IMR-90 (cell line): ENCODE measurements at regions not wholly inside any gene's neighbourhood (a gene's known extent, or its start where the extent isn't known, plus 50 kb on each side); places are given as distances from the start of the nearest gene placed in this dataset.

ENCODE experiments used
- ATAC-seq: fragments of 200-7000 bp; cut with Tn5 transposase; 2 replicates; pipeline ENCODE4 v1.9.1; 2020; ENCODE audit warnings: low read depth, mild to moderate bottlenecking, moderate library complexity
- BruUV-seq: library from RNA; stranded (reverse); fragments of 400-500 nt; replicated peaks from 2 replicates; lab custom pipeline; 2021; lab: Mats Ljungman, UMichigan
- CTCF ChIA-PET: fragments of 300-600 bp; formaldehyde crosslinking; extraction: SDS; loops from one replicate; lab custom pipeline; 2021; ENCODE audit warnings: antibody characterized with exemption; lab: Yijun Ruan, JAX
- POLR2A ChIA-PET: fragments of 300-600 bp; sonication (Branson Sonifier 250); formaldehyde crosslinking; loops from one replicate; lab custom pipeline; 2022; ENCODE audit warnings: antibody characterized with exemption; ENCODE audit not compliant: unreplicated experiment; lab: Charles Lee
- DNase-seq: peaks from one replicate; pipeline ENCODE4 v3.0.0; 2013
- H2AFZ ChIP-seq: replicated peaks from 2 replicates; pipeline ENCODE3; 2013; ENCODE audit warnings: low read length, mild to moderate bottlenecking; ENCODE audit not compliant: poor library complexity
- H2AK5ac ChIP-seq: 2 replicates; pipeline ENCODE4 v1.6.1; 2013; ENCODE audit warnings: low read depth, low read length, inconsistent platforms
- H2AK9ac ChIP-seq: replicated peaks from 2 replicates; pipeline ENCODE3; 2013; ENCODE audit warnings: mild to moderate bottlenecking, low read depth, low read length, moderate library complexity; ENCODE audit not compliant: poor library complexity
- H2BK120ac ChIP-seq: 2 replicates; pipeline ENCODE4 v1.6.1; 2013; ENCODE audit warnings: low read depth, low read length, inconsistent platforms
- H2BK15ac ChIP-seq: 3 replicates; pipeline ENCODE4 v1.6.1; 2013; ENCODE audit warnings: low read depth, low read length, inconsistent platforms
- H2BK20ac ChIP-seq: 2 replicates; pipeline ENCODE4 v1.6.1; 2013; ENCODE audit warnings: low read depth, mild to moderate bottlenecking, inconsistent platforms, low read length, moderate library complexity
- H2BK5ac ChIP-seq: 2 replicates; pipeline ENCODE4 v1.6.1; 2013; ENCODE audit warnings: mild to moderate bottlenecking, low read depth, low read length, inconsistent platforms; ENCODE audit not compliant: poor library complexity, severe bottlenecking
- H3K14ac ChIP-seq: replicated peaks from 2 replicates; pipeline ENCODE4 v1.6.1; 2013; ENCODE audit warnings: low read depth, low read length, inconsistent platforms
- H3K18ac ChIP-seq: 2 replicates; pipeline ENCODE4 v1.6.1; 2013; ENCODE audit warnings: low read depth, low read length, control low read depth
- H3K23ac ChIP-seq: 2 replicates; pipeline ENCODE4 v1.6.1; 2013; ENCODE audit warnings: low read depth, low read length, inconsistent platforms
- H3K27ac ChIP-seq: 2 replicates; pipeline ENCODE4 v1.5.1; 2013; ENCODE audit warnings: mild to moderate bottlenecking, control low read depth, low read length; ENCODE audit not compliant: insufficient read depth
- H3K27me3 ChIP-seq: 2 replicates; pipeline ENCODE4 v1.6.1; 2013; ENCODE audit warnings: low read length; ENCODE audit not compliant: control insufficient read depth, insufficient read depth
- H3K36me3 ChIP-seq: 2 replicates; pipeline ENCODE4 v1.6.1; 2013; ENCODE audit warnings: low read length, mixed read lengths; ENCODE audit not compliant: control insufficient read depth, insufficient read depth
- H3K4ac ChIP-seq: 2 replicates; pipeline ENCODE4 v1.6.1; 2013; ENCODE audit warnings: low read depth, low read length, inconsistent platforms
- H3K4me1 ChIP-seq: 2 replicates; pipeline ENCODE4 v1.6.1; 2013; ENCODE audit warnings: low read length, mixed read lengths; ENCODE audit not compliant: control insufficient read depth, insufficient read depth
- H3K4me2 ChIP-seq: 2 replicates; pipeline ENCODE4 v1.6.1; 2013; ENCODE audit warnings: low read depth, mild to moderate bottlenecking, control low read depth, low read length, moderate library complexity
- H3K4me3 ChIP-seq: 2 replicates; pipeline ENCODE4 v1.5.1; 2013; ENCODE audit warnings: low read depth, mild to moderate bottlenecking, control low read depth, low read length, moderate library complexity; ENCODE audit not compliant: insufficient read depth
- H3K56ac ChIP-seq: 2 replicates; pipeline ENCODE4 v1.6.1; 2013; ENCODE audit warnings: low read length, inconsistent platforms; ENCODE audit not compliant: insufficient read depth; ENCODE audit errors: extremely low read depth
- H3K79me1 ChIP-seq, 2 experiments: 2 replicates each; pipeline ENCODE4 v1.6.1; 2013; ENCODE audit warnings: low read length in 2 of 2, inconsistent platforms in 1 of 2, low read depth in 1 of 2
- H3K9ac ChIP-seq: 2 replicates; pipeline ENCODE4 v1.6.1; 2013; ENCODE audit warnings: low read depth, low read length, control low read depth
- H3K9me1 ChIP-seq: 2 replicates; pipeline ENCODE4 v1.6.1; 2013; ENCODE audit warnings: low read length, inconsistent platforms; ENCODE audit not compliant: insufficient read depth
- H3K9me3 ChIP-seq: 2 replicates; pipeline ENCODE4 v1.6.1; 2013; ENCODE audit warnings: low read length; ENCODE audit not compliant: control insufficient read depth, insufficient read depth
- H4K20me1 ChIP-seq: 2 replicates; pipeline ENCODE4 v1.6.1; 2013; ENCODE audit warnings: low read length, inconsistent platforms; ENCODE audit not compliant: insufficient read depth
- H4K5ac ChIP-seq: 2 replicates; pipeline ENCODE4 v1.6.1; 2013; ENCODE audit warnings: mild to moderate bottlenecking, low read depth, low read length, control low read depth
- H4K8ac ChIP-seq, 2 experiments: 2 replicates each; pipeline ENCODE4 v1.6.1; 2013; ENCODE audit warnings: low read depth in 2 of 2, low read length in 2 of 2, control low read depth in 1 of 2, inconsistent platforms in 1 of 2
- H4K91ac ChIP-seq: 2 replicates; pipeline ENCODE4 v1.6.1; 2013; ENCODE audit warnings: low read depth, low read length, inconsistent platforms; ENCODE audit not compliant: insufficient read depth
- BHLHE40 ChIP-seq: fragments of 150-350 bp; IDR thresholded peaks from 2 replicates; pipeline ENCODE4 v1.6.1; 2016; ENCODE audit warnings: mild to moderate bottlenecking, low read depth, low read length
- CEBPB ChIP-seq: IDR thresholded peaks from 2 replicates; pipeline ENCODE4 v1.6.1; 2012; ENCODE audit warnings: low read depth, low read length, improper control_type of control experiment
- CHD1 ChIP-seq: IDR thresholded peaks from 2 replicates; pipeline ENCODE4 v1.6.1; 2012; ENCODE audit warnings: low read depth, low read length, improper control_type of control experiment
- CTCF ChIP-seq: conservative IDR thresholded peaks from 2 replicates; pipeline ENCODE4 v1.5.1; 2012; ENCODE audit warnings: mild to moderate bottlenecking, low read depth, low read length, improper control_type of control experiment
- FOS ChIP-seq: fragments of 150-350 bp; IDR thresholded peaks from 2 replicates; pipeline ENCODE4 v1.6.1; 2016; ENCODE audit warnings: low read depth, low read length
- MAFK ChIP-seq: IDR thresholded peaks from 2 replicates; pipeline ENCODE4 v1.6.1; 2012; ENCODE audit warnings: low read depth, low read length, improper control_type of control experiment
- MAZ ChIP-seq: IDR thresholded peaks from 2 replicates; pipeline ENCODE4 v1.6.1; 2012; ENCODE audit warnings: low read depth, mild to moderate bottlenecking, low read length, improper control_type of control experiment, moderate library complexity, borderline replicate concordance
- MXI1 ChIP-seq: IDR thresholded peaks from 2 replicates; pipeline ENCODE4 v1.6.1; 2012; ENCODE audit warnings: low read depth, mild to moderate bottlenecking, low read length, moderate library complexity, borderline replicate concordance
- NFE2L2 ChIP-seq: fragments of 150-350 bp; IDR thresholded peaks from 2 replicates; pipeline ENCODE4 v1.6.1; 2016; ENCODE audit warnings: low read depth, mild to moderate bottlenecking, low read length
- POLR2A ChIP-seq: IDR thresholded peaks from 2 replicates; pipeline ENCODE4 v1.6.1; 2012; ENCODE audit warnings: mild to moderate bottlenecking, low read depth, low read length
- RAD21 ChIP-seq: IDR thresholded peaks from 2 replicates; pipeline ENCODE4 v1.6.1; 2012; ENCODE audit warnings: low read length, improper control_type of control experiment
- RCOR1 ChIP-seq: IDR thresholded peaks from 2 replicates; pipeline ENCODE4 v1.6.1; 2012; ENCODE audit warnings: mild to moderate bottlenecking, low read length, improper control_type of control experiment; ENCODE audit not compliant: insufficient replicate concordance
- RFX5 ChIP-seq: IDR thresholded peaks from 2 replicates; pipeline ENCODE4 v1.8.0; 2012; ENCODE audit warnings: low read depth, mild to moderate bottlenecking, low read length, moderate library complexity
- SMC3 ChIP-seq: fragments of 150-350 bp; IDR thresholded peaks from 2 replicates; pipeline ENCODE4 v1.6.1; 2016; ENCODE audit warnings: low read depth, mild to moderate bottlenecking, antibody characterized with exemption, low read length, moderate library complexity
- WGBS, 2 experiments: methylation state at CpG; one replicate each; pipeline versions ENCODE4 v1.1.5 to v1.1.7; 2013; ENCODE audit warnings: missing lambda C conversion rate in 2 of 2; ENCODE audit not compliant: insufficient read length in 1 of 2; ENCODE audit errors: extremely low coverage in 2 of 2; 5-methylcytosine and 5-hydroxymethylcytosine counted together
- dilution Hi-C: fragments of 300-500 bp; cut with HindIII; formaldehyde crosslinking; loops from one replicate; pipeline ENCODE4 v1.14.3; 2018; ENCODE audit warnings: low sequenced_read_pairs; ENCODE audit not compliant: unreplicated experiment
- in situ Hi-C: fragments of 300-500 bp; cut with MboI; formaldehyde crosslinking; loops from 3 replicates; pipeline ENCODE4 v1.14.3; 2019; ENCODE audit warnings: low sequenced_read_pairs, inconsistent platforms, mixed read lengths
- intact Hi-C: fragments of 100-400 bp; cut with micrococcal nuclease; formaldehyde crosslinking; loops from 2 replicates; pipeline ENCODE4 v1.10.0; 2022
- TF ChIP-seq, protein P1 (sequence below): fragments of 150-350 bp; IDR thresholded peaks from 2 replicates; pipeline ENCODE4 v1.6.1; 2017; ENCODE audit warnings: mild to moderate bottlenecking, antibody characterized with exemption, low read length, low read depth
- TF ChIP-seq, protein P2 (sequence below): fragments of 150-350 bp; IDR thresholded peaks from 2 replicates; pipeline ENCODE4 v1.6.1; 2016; ENCODE audit warnings: low read depth, mild to moderate bottlenecking, low read length, moderate library complexity, borderline replicate concordance

- in situ Hi-C loops = no loop called here
- Histone ChIP-seq H3K23ac (no peak overlapping the region), H3K9ac (no peak overlapping the region), H4K5ac (no peak overlapping the region), H3K4ac (no peak overlapping the region), H3K56ac (no peak overlapping the region), H2BK20ac (no peak overlapping the region), H2BK5ac (no peak overlapping the region), H2AK5ac (no peak overlapping the region), H3K14ac (no peak overlapping the region), H3K36me3 (no peaks in the 10 kb centered on the region), H4K91ac (no peak overlapping the region), H3K9me3 (peaks cover 6% of the 10 kb centered on the region; the same call in 1 of the 2 replicates), H3K4me2 (no peak overlapping the region), H3K18ac (no peak overlapping the region), H3K79me1 (no peaks in the 10 kb centered on the region), H2AK9ac (no peak overlapping the region), H3K9me1 (no peaks in the 10 kb centered on the region), H3K27ac (no peak overlapping the region), H4K20me1 (no peaks in the 10 kb centered on the region), H2AFZ (no peak overlapping the region), H3K4me1 (no peaks in the 10 kb centered on the region), H4K8ac (no peak overlapping the region), H3K27me3 (no peaks in the 10 kb centered on the region), H2BK15ac (no peak overlapping the region), H3K4me3 (no peak overlapping the region), H2BK120ac (no peak overlapping the region)
- ATAC-seq (no peak), DNase-seq (no peak)
- POLR2A ChIA-PET = no interaction called here
- no CpG with 5 or more reads among the region's 1 CpG for whole genome bisulfite sequencing, 2 experiments
- dilution Hi-C loops = no loop called here
- TF ChIP-seq MXI1 (no peak), RFX5 (no peak), CHD1 (no peak), MAZ (no peak), SMC3 (no peak), FOS (no peak), MAFK (no peak), RAD21 (no peak), NFE2L2 (no peak), CTCF (no peak), RCOR1 (no peak), POLR2A (no peak), CEBPB (no peak), BHLHE40 (no peak)
- TF ChIP-seq, protein P1, sequence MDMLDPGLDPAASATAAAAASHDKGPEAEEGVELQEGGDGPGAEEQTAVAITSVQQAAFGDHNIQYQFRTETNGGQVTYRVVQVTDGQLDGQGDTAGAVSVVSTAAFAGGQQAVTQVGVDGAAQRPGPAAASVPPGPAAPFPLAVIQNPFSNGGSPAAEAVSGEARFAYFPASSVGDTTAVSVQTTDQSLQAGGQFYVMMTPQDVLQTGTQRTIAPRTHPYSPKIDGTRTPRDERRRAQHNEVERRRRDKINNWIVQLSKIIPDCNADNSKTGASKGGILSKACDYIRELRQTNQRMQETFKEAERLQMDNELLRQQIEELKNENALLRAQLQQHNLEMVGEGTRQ = no peak
- TF ChIP-seq, protein P2, sequence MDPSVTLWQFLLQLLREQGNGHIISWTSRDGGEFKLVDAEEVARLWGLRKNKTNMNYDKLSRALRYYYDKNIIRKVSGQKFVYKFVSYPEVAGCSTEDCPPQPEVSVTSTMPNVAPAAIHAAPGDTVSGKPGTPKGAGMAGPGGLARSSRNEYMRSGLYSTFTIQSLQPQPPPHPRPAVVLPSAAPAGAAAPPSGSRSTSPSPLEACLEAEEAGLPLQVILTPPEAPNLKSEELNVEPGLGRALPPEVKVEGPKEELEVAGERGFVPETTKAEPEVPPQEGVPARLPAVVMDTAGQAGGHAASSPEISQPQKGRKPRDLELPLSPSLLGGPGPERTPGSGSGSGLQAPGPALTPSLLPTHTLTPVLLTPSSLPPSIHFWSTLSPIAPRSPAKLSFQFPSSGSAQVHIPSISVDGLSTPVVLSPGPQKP = no peak
- BruUV-seq = no TSS peak
- intact Hi-C loops = no loop called here
- CTCF ChIA-PET = no interaction called here
Measured at GRCh38 chr16:62516001-62516400, 479.8 kb upstream of the CDH8 start.
